Neural cell (in vitro differentiated cells): ENCODE measurements at regions not wholly inside any gene's neighbourhood (a gene's known extent, or its start where the extent isn't known, plus 50 kb on each side); places are given as distances from the start of the nearest gene placed in this dataset.

Experiments
- H2AFZ ChIP-seq: fragments of 200-600, 300-800 bp; sonication (generic), shearing (Covaris generic); 2 replicates; pipeline ENCODE4 v1.6.0; 2014; ENCODE audit warnings: low read depth, mild to moderate bottlenecking, antibody characterized with exemption, low read length, moderate library complexity
- H3F3A ChIP-seq: fragments of 200-600 bp; shearing (Covaris generic); 2 replicates; pipeline ENCODE4 v1.6.1; 2016; ENCODE audit warnings: mild to moderate bottlenecking, moderate library complexity, mixed read lengths, antibody characterized with exemption, low read length; ENCODE audit not compliant: insufficient read depth, poor library complexity, severe bottlenecking
- H3K27ac ChIP-seq: fragments of 200-600, 300-800 bp; sonication (generic), shearing (Covaris generic); 2 replicates; pipeline ENCODE4 v1.5.1; 2014; ENCODE audit warnings: mild to moderate bottlenecking, low read length, moderate library complexity
- H3K27me3 ChIP-seq: fragments of 300-800, 200-600 bp; sonication (generic), shearing (Covaris generic); 2 replicates; pipeline ENCODE4 v1.6.0; 2014; ENCODE audit warnings: mild to moderate bottlenecking, low read depth, low read length, moderate library complexity; ENCODE audit not compliant: insufficient read depth
- H3K36me3 ChIP-seq: fragments of 300-800, 200-600 bp; sonication (generic), shearing (Covaris generic); 2 replicates; pipeline ENCODE4 v1.5.1; 2014; ENCODE audit warnings: mild to moderate bottlenecking, antibody characterized with exemption, low read length, moderate library complexity; ENCODE audit not compliant: insufficient read depth
- H3K4me2 ChIP-seq: fragments of 300-800, 200-600 bp; sonication (generic), shearing (Covaris generic); 2 replicates; pipeline ENCODE4 v1.6.0; 2014; ENCODE audit warnings: mild to moderate bottlenecking, low read length
- H3K4me3 ChIP-seq: fragments of 300-800, 200-600 bp; sonication (generic), shearing (Covaris generic); 2 replicates; pipeline ENCODE4 v1.5.1; 2014; ENCODE audit warnings: mild to moderate bottlenecking, low read length, moderate library complexity
- H3K79me2 ChIP-seq: fragments of 200-600 bp; shearing (Covaris generic); replicated peaks from 2 replicates; pipeline ENCODE4 v1.6.0; 2014; ENCODE audit warnings: mild to moderate bottlenecking, low read length, moderate library complexity; ENCODE audit not compliant: insufficient read depth
- H3K9ac ChIP-seq: fragments of 300-800, 200-600 bp; sonication (generic), shearing (Covaris generic); 2 replicates; pipeline ENCODE4 v1.6.1; 2016; ENCODE audit warnings: mild to moderate bottlenecking, low read length, mixed read lengths
- H3K9me2 ChIP-seq: fragments of 200-600 bp; shearing (Covaris generic); 2 replicates; pipeline ENCODE4 v1.6.1; 2016; ENCODE audit warnings: mild to moderate bottlenecking, low read length, mixed read lengths; ENCODE audit not compliant: insufficient read depth
- H3K9me3 ChIP-seq: fragments of 200-600, 300-800 bp; sonication (generic), shearing (Covaris generic); 2 replicates; pipeline ENCODE4 v1.6.1; 2016; ENCODE audit warnings: mild to moderate bottlenecking, mixed run types, low read length, moderate library complexity, mixed read lengths
- H4K20me1 ChIP-seq: fragments of 200-600 bp; shearing (Covaris generic); 2 replicates; pipeline ENCODE4 v1.6.1; 2016; ENCODE audit warnings: mild to moderate bottlenecking, mixed run types; ENCODE audit not compliant: insufficient read depth
- EP300 ChIP-seq: fragments of 450-650 bp; conservative IDR thresholded peaks from 2 replicates; pipeline ENCODE4 v1.6.1; 2014; ENCODE audit warnings: antibody characterized with exemption, mild to moderate bottlenecking, moderate library complexity; ENCODE audit not compliant: poor library complexity, severe bottlenecking
- EZH2 ChIP-seq: fragments of 200-600, 300-800 bp; shearing (Covaris generic), sonication (generic); IDR thresholded peaks from 2 replicates; pipeline ENCODE4 v1.6.1; 2014; ENCODE audit warnings: antibody characterized with exemption, low read length, borderline replicate concordance, mild to moderate bottlenecking; ENCODE audit not compliant: insufficient read depth, poor library complexity, severe bottlenecking
- MXI1 ChIP-seq: fragments of 450-650 bp; conservative IDR thresholded peaks from 2 replicates; pipeline ENCODE4 v1.6.1; 2014; ENCODE audit warnings: antibody characterized with exemption, mild to moderate bottlenecking; ENCODE audit not compliant: poor library complexity, severe bottlenecking
- POLR2AphosphoS5 ChIP-seq: IDR thresholded peaks from 2 replicates; pipeline ENCODE4 v1.6.1; 2012
- RAD21 ChIP-seq: fragments of 450-650 bp; conservative IDR thresholded peaks from 2 replicates; pipeline ENCODE4 v1.6.1; 2014; ENCODE audit warnings: antibody characterized with exemption, mild to moderate bottlenecking, moderate library complexity
- SMC3 ChIP-seq: fragments of 450-650 bp; conservative IDR thresholded peaks from 2 replicates; pipeline ENCODE4 v1.6.1; 2014; ENCODE audit warnings: antibody characterized with exemption, mild to moderate bottlenecking, moderate library complexity; ENCODE audit not compliant: poor library complexity
- TAF1 ChIP-seq: IDR thresholded peaks from 2 replicates; pipeline ENCODE4 v1.6.1; 2012; ENCODE audit warnings: low read depth
- TF ChIP-seq, protein P1 (sequence below): IDR thresholded peaks from 2 replicates; pipeline ENCODE4 v1.6.1; 2012; ENCODE audit warnings: borderline replicate concordance
- TF ChIP-seq, protein P2 (sequence below): fragments of 450-650 bp; IDR thresholded peaks from 2 replicates; pipeline ENCODE4 v1.5.1; 2014; ENCODE audit warnings: antibody characterized with exemption, mild to moderate bottlenecking, moderate library complexity; ENCODE audit not compliant: poor library complexity, severe bottlenecking

GRCh38 chr4:180993244-180993836 lies 1249.9 kb upstream of the TENM3 start:
- H3F3A ChIP-seq, result no peaks in the 10 kb centered on the region
- TF ChIP-seq POLR2AphosphoS5, result no peak
- TF ChIP-seq, protein P1, sequence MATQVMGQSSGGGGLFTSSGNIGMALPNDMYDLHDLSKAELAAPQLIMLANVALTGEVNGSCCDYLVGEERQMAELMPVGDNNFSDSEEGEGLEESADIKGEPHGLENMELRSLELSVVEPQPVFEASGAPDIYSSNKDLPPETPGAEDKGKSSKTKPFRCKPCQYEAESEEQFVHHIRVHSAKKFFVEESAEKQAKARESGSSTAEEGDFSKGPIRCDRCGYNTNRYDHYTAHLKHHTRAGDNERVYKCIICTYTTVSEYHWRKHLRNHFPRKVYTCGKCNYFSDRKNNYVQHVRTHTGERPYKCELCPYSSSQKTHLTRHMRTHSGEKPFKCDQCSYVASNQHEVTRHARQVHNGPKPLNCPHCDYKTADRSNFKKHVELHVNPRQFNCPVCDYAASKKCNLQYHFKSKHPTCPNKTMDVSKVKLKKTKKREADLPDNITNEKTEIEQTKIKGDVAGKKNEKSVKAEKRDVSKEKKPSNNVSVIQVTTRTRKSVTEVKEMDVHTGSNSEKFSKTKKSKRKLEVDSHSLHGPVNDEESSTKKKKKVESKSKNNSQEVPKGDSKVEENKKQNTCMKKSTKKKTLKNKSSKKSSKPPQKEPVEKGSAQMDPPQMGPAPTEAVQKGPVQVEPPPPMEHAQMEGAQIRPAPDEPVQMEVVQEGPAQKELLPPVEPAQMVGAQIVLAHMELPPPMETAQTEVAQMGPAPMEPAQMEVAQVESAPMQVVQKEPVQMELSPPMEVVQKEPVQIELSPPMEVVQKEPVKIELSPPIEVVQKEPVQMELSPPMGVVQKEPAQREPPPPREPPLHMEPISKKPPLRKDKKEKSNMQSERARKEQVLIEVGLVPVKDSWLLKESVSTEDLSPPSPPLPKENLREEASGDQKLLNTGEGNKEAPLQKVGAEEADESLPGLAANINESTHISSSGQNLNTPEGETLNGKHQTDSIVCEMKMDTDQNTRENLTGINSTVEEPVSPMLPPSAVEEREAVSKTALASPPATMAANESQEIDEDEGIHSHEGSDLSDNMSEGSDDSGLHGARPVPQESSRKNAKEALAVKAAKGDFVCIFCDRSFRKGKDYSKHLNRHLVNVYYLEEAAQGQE, result no peak
- no peak for TF ChIP-seq SMC3
- no peak for TF ChIP-seq TAF1
- TF ChIP-seq EP300, result no peak
- TF ChIP-seq, protein P2, sequence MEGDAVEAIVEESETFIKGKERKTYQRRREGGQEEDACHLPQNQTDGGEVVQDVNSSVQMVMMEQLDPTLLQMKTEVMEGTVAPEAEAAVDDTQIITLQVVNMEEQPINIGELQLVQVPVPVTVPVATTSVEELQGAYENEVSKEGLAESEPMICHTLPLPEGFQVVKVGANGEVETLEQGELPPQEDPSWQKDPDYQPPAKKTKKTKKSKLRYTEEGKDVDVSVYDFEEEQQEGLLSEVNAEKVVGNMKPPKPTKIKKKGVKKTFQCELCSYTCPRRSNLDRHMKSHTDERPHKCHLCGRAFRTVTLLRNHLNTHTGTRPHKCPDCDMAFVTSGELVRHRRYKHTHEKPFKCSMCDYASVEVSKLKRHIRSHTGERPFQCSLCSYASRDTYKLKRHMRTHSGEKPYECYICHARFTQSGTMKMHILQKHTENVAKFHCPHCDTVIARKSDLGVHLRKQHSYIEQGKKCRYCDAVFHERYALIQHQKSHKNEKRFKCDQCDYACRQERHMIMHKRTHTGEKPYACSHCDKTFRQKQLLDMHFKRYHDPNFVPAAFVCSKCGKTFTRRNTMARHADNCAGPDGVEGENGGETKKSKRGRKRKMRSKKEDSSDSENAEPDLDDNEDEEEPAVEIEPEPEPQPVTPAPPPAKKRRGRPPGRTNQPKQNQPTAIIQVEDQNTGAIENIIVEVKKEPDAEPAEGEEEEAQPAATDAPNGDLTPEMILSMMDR, result no peak
- TF ChIP-seq RAD21, result no peak
- TF ChIP-seq MXI1, result no peak
- no peak for TF ChIP-seq EZH2
- H3K27me3 ChIP-seq, result no peaks in the 10 kb centered on the region
- no peaks in the 10 kb centered on the region for H3K9me2 ChIP-seq
- H3K79me2 ChIP-seq, result no peaks in the 10 kb centered on the region
- H3K4me3 ChIP-seq, result no peak overlapping the region
- H3K36me3 ChIP-seq, result no peaks in the 10 kb centered on the region
- H3K4me2 ChIP-seq, result no peak overlapping the region
- H3K27ac ChIP-seq, result no peak overlapping the region
- no peaks in the 10 kb centered on the region for H4K20me1 ChIP-seq
- no peak overlapping the region for H3K9ac ChIP-seq
- H2AFZ ChIP-seq, result no peak overlapping the region
- H3K9me3 ChIP-seq, result no peaks in the 10 kb centered on the region

DNA sequence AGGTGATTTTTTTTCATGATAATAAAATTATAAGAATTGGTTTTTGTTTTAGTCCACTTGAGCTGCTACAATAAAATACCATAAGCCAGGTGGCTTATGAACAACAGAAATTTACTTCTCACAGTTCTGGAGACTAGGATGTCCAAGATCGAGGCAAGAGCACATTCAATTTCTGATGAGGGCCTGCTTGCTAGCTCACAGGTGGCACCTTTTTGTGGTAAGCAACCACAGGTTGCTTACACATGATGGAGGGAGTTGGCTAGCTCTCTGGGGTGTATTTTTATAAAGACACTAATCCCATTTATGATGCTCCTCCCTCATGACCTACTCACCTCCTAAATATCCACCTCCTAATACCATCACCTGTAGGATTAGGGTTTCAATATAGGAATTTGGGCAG lies 1248.5 kb upstream of the TENM3 start:
- no peaks in the 10 kb centered on the region for H3K9me3 ChIP-seq
- no peaks in the 10 kb centered on the region for H3K27me3 ChIP-seq
- H3K4me2 ChIP-seq, result no peak overlapping the region
- H3K4me3 ChIP-seq, result no peak overlapping the region
- H3K36me3 ChIP-seq, result no peaks in the 10 kb centered on the region
- H3K9me2 ChIP-seq, result no peaks in the 10 kb centered on the region
- H3F3A ChIP-seq, result no peaks in the 10 kb centered on the region
- H3K9ac ChIP-seq, result no peak overlapping the region
- no peak overlapping the region for H2AFZ ChIP-seq
- H3K79me2 ChIP-seq, result no peaks in the 10 kb centered on the region
- no peak for TF ChIP-seq RAD21
- TF ChIP-seq, protein P1, result no peak
- no peak for TF ChIP-seq EZH2
- TF ChIP-seq MXI1, result no peak
- TF ChIP-seq, protein P2, result no peak
- TF ChIP-seq TAF1, result no peak
- TF ChIP-seq POLR2AphosphoS5, result no peak
- no peak for TF ChIP-seq SMC3
- TF ChIP-seq EP300, result no peak
- H3K27ac ChIP-seq, result no peak overlapping the region
- H4K20me1 ChIP-seq, result no peaks in the 10 kb centered on the region
